ENCODE measurements at regions not wholly inside any gene's neighbourhood (a gene's known extent, or its start where the extent isn't known, plus 50 kb on each side); places are given as distances from the start of the nearest gene placed in this dataset.

- TF ChIP-seq POLR2AphosphoS5 (IDR thresholded peaks at IDR 0.05), result no peak
- TF ChIP-seq, protein P1, sequence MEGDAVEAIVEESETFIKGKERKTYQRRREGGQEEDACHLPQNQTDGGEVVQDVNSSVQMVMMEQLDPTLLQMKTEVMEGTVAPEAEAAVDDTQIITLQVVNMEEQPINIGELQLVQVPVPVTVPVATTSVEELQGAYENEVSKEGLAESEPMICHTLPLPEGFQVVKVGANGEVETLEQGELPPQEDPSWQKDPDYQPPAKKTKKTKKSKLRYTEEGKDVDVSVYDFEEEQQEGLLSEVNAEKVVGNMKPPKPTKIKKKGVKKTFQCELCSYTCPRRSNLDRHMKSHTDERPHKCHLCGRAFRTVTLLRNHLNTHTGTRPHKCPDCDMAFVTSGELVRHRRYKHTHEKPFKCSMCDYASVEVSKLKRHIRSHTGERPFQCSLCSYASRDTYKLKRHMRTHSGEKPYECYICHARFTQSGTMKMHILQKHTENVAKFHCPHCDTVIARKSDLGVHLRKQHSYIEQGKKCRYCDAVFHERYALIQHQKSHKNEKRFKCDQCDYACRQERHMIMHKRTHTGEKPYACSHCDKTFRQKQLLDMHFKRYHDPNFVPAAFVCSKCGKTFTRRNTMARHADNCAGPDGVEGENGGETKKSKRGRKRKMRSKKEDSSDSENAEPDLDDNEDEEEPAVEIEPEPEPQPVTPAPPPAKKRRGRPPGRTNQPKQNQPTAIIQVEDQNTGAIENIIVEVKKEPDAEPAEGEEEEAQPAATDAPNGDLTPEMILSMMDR (IDR thresholded peaks at IDR 0.05), result no peak
- no peak for TF ChIP-seq POLR2A (IDR thresholded peaks at IDR 0.05)
These were observed 1183.0 kb downstream of the TECRL start for GRCh38 chr4:63226229-63226628.

All from prostate gland (tissue), 2 donors.